T-helper 2 cell treated with Interferon-gamma antibody and Interleukin-4, amounts not matched to agents 5 μg/mL and 100 μg/mL, for 36 hours (primary cell): ENCODE measurements at regions not wholly inside any gene's neighbourhood (a gene's known extent, or its start where the extent isn't known, plus 50 kb on each side); places are given as distances from the start of the nearest gene placed in this dataset.

Source experiments
- DNase-seq: peaks from one replicate; pipeline ENCODE4 v3.0.0; 2021; ENCODE audit warnings: low spot score
- H3K27ac Mint-ChIP-seq: one replicate; pipeline ENCODE4 v1.8.0; 2021; ENCODE audit warnings: mild to moderate bottlenecking, mixed read lengths
- H3K27me3 Mint-ChIP-seq: one replicate; pipeline ENCODE4 v1.8.0; 2021; ENCODE audit warnings: low read depth, mixed read lengths
- H3K36me3 Mint-ChIP-seq: one replicate; pipeline ENCODE4 v1.8.0; 2021; ENCODE audit warnings: low read depth, mixed read lengths
- H3K4me1 Mint-ChIP-seq: one replicate; pipeline ENCODE4 v1.8.0; 2021; ENCODE audit warnings: low read depth, mixed read lengths
- H3K4me3 Mint-ChIP-seq: one replicate; pipeline ENCODE4 v1.8.0; 2022; ENCODE audit warnings: mild to moderate bottlenecking, moderate library complexity, mixed read lengths
- H3K9me3 Mint-ChIP-seq: one replicate; pipeline ENCODE4 v1.8.0; 2021; ENCODE audit warnings: mixed read lengths

- Mint-ChIP-seq H3K4me1 (peaks cover under 1% of the 10 kb centered on the region), H3K4me3 (no peak overlapping the region), H3K9me3 (peaks cover 13% of the 10 kb centered on the region), H3K27ac (no peak overlapping the region), H3K27me3 (peaks cover 11% of the 10 kb centered on the region), H3K36me3 (no peaks in the 10 kb centered on the region)
- DNase-seq: no peak
Measured at GRCh38 chr3:193905541-193906396, 230.2 kb upstream of the HES1 start.

GRCh38 chr3:193906849-193907410 lies 229.0 kb upstream of the HES1 start:
- Mint-ChIP-seq H3K27ac (no peak overlapping the region), H3K4me1 (peaks cover 10% of the 10 kb centered on the region), H3K9me3 (peaks cover 13% of the 10 kb centered on the region), H3K4me3 (no peak overlapping the region), H3K36me3 (no peaks in the 10 kb centered on the region), H3K27me3 (peaks cover 7% of the 10 kb centered on the region)
- no peak for DNase-seq

- H3K27me3 Mint-ChIP-seq: peaks cover 7% of the 10 kb centered on the region
- DNase-seq: no peak
Measured at GRCh38 chr3:193908181-193908744, 227.7 kb upstream of the HES1 start.

GRCh38 chr3:193909387-193909786 lies 226.6 kb upstream of the HES1 start:
- DNase-seq: no peak
- Mint-ChIP-seq H3K9me3 (peaks cover 13% of the 10 kb centered on the region), H3K27ac (no peak overlapping the region), H3K4me3 (no peak overlapping the region), H3K27me3 (peaks cover 8% of the 10 kb centered on the region), H3K4me1 (peaks cover 11% of the 10 kb centered on the region), H3K36me3 (no peaks in the 10 kb centered on the region)

More at GRCh38 chr3:193908181-193908744, 227.7 kb upstream of the HES1 start:
- no peaks in the 10 kb centered on the region for H3K36me3 Mint-ChIP-seq
- H3K4me1 Mint-ChIP-seq: peaks cover 11% of the 10 kb centered on the region
- H3K27ac Mint-ChIP-seq: no peak overlapping the region
- H3K4me3 Mint-ChIP-seq: no peak overlapping the region
- peaks cover 13% of the 10 kb centered on the region for H3K9me3 Mint-ChIP-seq

- Mint-ChIP-seq H3K27me3 (peaks cover 7% of the 10 kb centered on the region), H3K4me1 (peaks cover 11% of the 10 kb centered on the region), H3K36me3 (no peaks in the 10 kb centered on the region), H3K4me3 (no peak overlapping the region), H3K9me3 (peaks cover 13% of the 10 kb centered on the region), H3K27ac (no peak overlapping the region)
- no peak for DNase-seq
Measured at GRCh38 chr3:193910310-193910709, 225.6 kb upstream of the HES1 start.

- Mint-ChIP-seq H3K27me3 (peaks cover 7% of the 10 kb centered on the region), H3K36me3 (no peaks in the 10 kb centered on the region), H3K4me3 (peak overlapping the region; percentile 12), H3K9me3 (peaks cover 13% of the 10 kb centered on the region), H3K4me1 (peaks cover 11% of the 10 kb centered on the region), H3K27ac (peak overlapping the region; percentile 36)
- no peak for DNase-seq
Measured at GRCh38 chr3:193910886-193911738, 224.8 kb upstream of the HES1 start.

GRCh38 chr3:193911784-193912340 lies 224.1 kb upstream of the HES1 start:
- peaks cover 11% of the 10 kb centered on the region for H3K4me1 Mint-ChIP-seq
- peak overlapping the region; percentile 42 for H3K4me3 Mint-ChIP-seq
- H3K9me3 Mint-ChIP-seq: peaks cover 13% of the 10 kb centered on the region
- H3K36me3 Mint-ChIP-seq: no peaks in the 10 kb centered on the region
- peak overlapping the region; percentile 41 for H3K27ac Mint-ChIP-seq
- peaks cover 4% of the 10 kb centered on the region for H3K27me3 Mint-ChIP-seq
- no peak for DNase-seq

- peaks cover 10% of the 10 kb centered on the region for H3K9me3 Mint-ChIP-seq
- H3K27ac Mint-ChIP-seq: no peak overlapping the region
- H3K4me1 Mint-ChIP-seq: peaks cover 11% of the 10 kb centered on the region
- H3K27me3 Mint-ChIP-seq: peaks cover 7% of the 10 kb centered on the region
- no peak for DNase-seq
- H3K36me3 Mint-ChIP-seq: no peaks in the 10 kb centered on the region
- no peak overlapping the region for H3K4me3 Mint-ChIP-seq
Measured at GRCh38 chr3:193912621-193913178, 223.2 kb upstream of the HES1 start.

- no peak overlapping the region for H3K4me3 Mint-ChIP-seq
- no peaks in the 10 kb centered on the region for H3K9me3 Mint-ChIP-seq
- no peaks in the 10 kb centered on the region for H3K36me3 Mint-ChIP-seq
- peaks cover 9% of the 10 kb centered on the region for H3K27me3 Mint-ChIP-seq
- peaks cover 11% of the 10 kb centered on the region for H3K4me1 Mint-ChIP-seq
- no peak for DNase-seq
- H3K27ac Mint-ChIP-seq: no peak overlapping the region
Measured at GRCh38 chr3:193914602-193915001, 221.3 kb upstream of the HES1 start.

- peaks cover 11% of the 10 kb centered on the region for H3K4me1 Mint-ChIP-seq
- H3K4me3 Mint-ChIP-seq: no peak overlapping the region
- H3K27ac Mint-ChIP-seq: no peak overlapping the region
- no peaks in the 10 kb centered on the region for H3K36me3 Mint-ChIP-seq
- H3K27me3 Mint-ChIP-seq: peaks cover 9% of the 10 kb centered on the region
- H3K9me3 Mint-ChIP-seq: no peaks in the 10 kb centered on the region
- no peak for DNase-seq
Measured at GRCh38 chr3:193915099-193915498, 220.8 kb upstream of the HES1 start.

GRCh38 chr3:193915613-193916012 lies 220.3 kb upstream of the HES1 start:
- H3K27me3 Mint-ChIP-seq: peaks cover 9% of the 10 kb centered on the region
- no peak overlapping the region for H3K27ac Mint-ChIP-seq
- no peak for DNase-seq
- H3K36me3 Mint-ChIP-seq: no peaks in the 10 kb centered on the region
- H3K9me3 Mint-ChIP-seq: no peaks in the 10 kb centered on the region
- H3K4me1 Mint-ChIP-seq: peaks cover 11% of the 10 kb centered on the region
- H3K4me3 Mint-ChIP-seq: no peak overlapping the region

GRCh38 chr3:193917158-193917557 lies 218.8 kb upstream of the HES1 start:
- Mint-ChIP-seq H3K4me3 (no peak overlapping the region), H3K4me1 (no peaks in the 10 kb centered on the region), H3K27ac (no peak overlapping the region)

GRCh38 chr3:193921465-193921864 lies 214.5 kb upstream of the HES1 start:
- no peaks in the 10 kb centered on the region for H3K4me1 Mint-ChIP-seq
- H3K4me3 Mint-ChIP-seq: no peak overlapping the region
- no peaks in the 10 kb centered on the region for H3K36me3 Mint-ChIP-seq
- no peak overlapping the region for H3K27ac Mint-ChIP-seq
- no peak for DNase-seq
- peaks cover 7% of the 10 kb centered on the region for H3K27me3 Mint-ChIP-seq
- H3K9me3 Mint-ChIP-seq: no peaks in the 10 kb centered on the region

More at GRCh38 chr3:193917158-193917557, 218.8 kb upstream of the HES1 start:
- Mint-ChIP-seq H3K9me3 (no peaks in the 10 kb centered on the region), H3K27me3 (peaks cover 9% of the 10 kb centered on the region), H3K36me3 (no peaks in the 10 kb centered on the region)
- no peak for DNase-seq
